ENCODE measurements at regions not wholly inside any gene's neighbourhood (a gene's known extent, or its start where the extent isn't known, plus 50 kb on each side); places are given as distances from the start of the nearest gene placed in this dataset.

GRCh38 chr12:113667676-113668356, 196.1 kb upstream of the LHX5 start:
- no peak for DNase-seq (ENCODE audit: extremely low spot score)
- WGBS = 50% methylated on average over 6 of the region's 6 CpGs
- Histone ChIP-seq H3K4me1 (ENCODE audit: insufficient read depth) (no peaks in the 10 kb centered on the region), H3K36me3 (ENCODE audit: insufficient read depth) (no peaks in the 10 kb centered on the region), H3K27ac (ENCODE audit: low read depth) (no peak overlapping the region), H3K4me3 (ENCODE audit: low read depth, low read length) (no peak overlapping the region)

GRCh38 chr12:113667095-113667494, 195.4 kb upstream of the LHX5 start:
- no peak overlapping the region for H3K27ac ChIP-seq (ENCODE audit: low read depth)
- H3K4me3 ChIP-seq (ENCODE audit: low read depth, low read length) = no peak overlapping the region
- DNase-seq (ENCODE audit: extremely low spot score) = no peak
- WGBS = 81% methylated on average over 1 of the region's 1 CpG
- no peaks in the 10 kb centered on the region for H3K36me3 ChIP-seq (ENCODE audit: insufficient read depth)
- no peaks in the 10 kb centered on the region for H3K4me1 ChIP-seq (ENCODE audit: insufficient read depth)

- Histone ChIP-seq H3K4me1 (ENCODE audit: insufficient read depth) (no peaks in the 10 kb centered on the region), H3K4me3 (ENCODE audit: low read depth, low read length) (no peak overlapping the region), H3K36me3 (ENCODE audit: insufficient read depth) (no peaks in the 10 kb centered on the region), H3K27ac (ENCODE audit: low read depth) (no peak overlapping the region)
- no peak for DNase-seq (ENCODE audit: extremely low spot score)
- 66% methylated on average over 6 of the region's 6 CpGs for WGBS
Observed at GRCh38 chr12:113666223-113666622, 194.6 kb upstream of the LHX5 start.

- H3K4me3 ChIP-seq (ENCODE audit: low read depth, low read length) = no peak overlapping the region
- H3K4me1 ChIP-seq (ENCODE audit: insufficient read depth) = no peaks in the 10 kb centered on the region
- H3K27ac ChIP-seq (ENCODE audit: low read depth) = no peak overlapping the region
- WGBS = 84% methylated on average over 4 of the region's 4 CpGs
- DNase-seq (ENCODE audit: extremely low spot score) = no peak
- no peaks in the 10 kb centered on the region for H3K36me3 ChIP-seq (ENCODE audit: insufficient read depth)
Observed at GRCh38 chr12:113665457-113665856, 193.8 kb upstream of the LHX5 start.

- Histone ChIP-seq H3K27ac (ENCODE audit: low read depth) (no peak overlapping the region), H3K4me1 (ENCODE audit: insufficient read depth) (no peaks in the 10 kb centered on the region), H3K4me3 (ENCODE audit: low read depth, low read length) (no peak overlapping the region), H3K36me3 (ENCODE audit: insufficient read depth) (no peaks in the 10 kb centered on the region)
- WGBS = 23% methylated on average over 6 of the region's 6 CpGs
- DNase-seq (ENCODE audit: extremely low spot score) = no peak
Observed at GRCh38 chr12:113664224-113664681, 192.6 kb upstream of the LHX5 start.

GRCh38 chr12:113663396-113663795, 191.7 kb upstream of the LHX5 start:
- Histone ChIP-seq H3K4me1 (ENCODE audit: insufficient read depth) (no peaks in the 10 kb centered on the region), H3K36me3 (ENCODE audit: insufficient read depth) (no peaks in the 10 kb centered on the region), H3K27ac (ENCODE audit: low read depth) (no peak overlapping the region), H3K4me3 (ENCODE audit: low read depth, low read length) (no peak overlapping the region)
- 80% methylated on average over 10 of the region's 10 CpGs for WGBS
- no peak for DNase-seq (ENCODE audit: extremely low spot score)

GRCh38 chr12:113660936-113661335, 189.3 kb upstream of the LHX5 start:
- DNase-seq (ENCODE audit: extremely low spot score) = no peak
- WGBS = 34% methylated on average over 2 of the region's 2 CpGs
- Histone ChIP-seq H3K27ac (ENCODE audit: low read depth) (no peak overlapping the region), H3K4me3 (ENCODE audit: low read depth, low read length) (no peak overlapping the region), H3K4me1 (ENCODE audit: insufficient read depth) (no peaks in the 10 kb centered on the region), H3K36me3 (ENCODE audit: insufficient read depth) (no peaks in the 10 kb centered on the region)

- 58% methylated on average over 5 of the region's 5 CpGs for WGBS
- DNase-seq (ENCODE audit: extremely low spot score) = no peak
- Histone ChIP-seq H3K4me3 (ENCODE audit: low read depth, low read length) (no peak overlapping the region), H3K4me1 (ENCODE audit: insufficient read depth) (no peaks in the 10 kb centered on the region), H3K27ac (ENCODE audit: low read depth) (no peak overlapping the region), H3K36me3 (ENCODE audit: insufficient read depth) (no peaks in the 10 kb centered on the region)
Observed at GRCh38 chr12:113659416-113659815, 187.7 kb upstream of the LHX5 start.

GRCh38 chr12:113659015-113659414, 187.3 kb upstream of the LHX5 start:
- no peak for DNase-seq (ENCODE audit: extremely low spot score)
- Histone ChIP-seq H3K4me3 (ENCODE audit: low read depth, low read length) (no peak overlapping the region), H3K4me1 (ENCODE audit: insufficient read depth) (no peaks in the 10 kb centered on the region), H3K36me3 (ENCODE audit: insufficient read depth) (no peaks in the 10 kb centered on the region), H3K27ac (ENCODE audit: low read depth) (no peak overlapping the region)
- WGBS = 72% methylated on average over 6 of the region's 6 CpGs

- H3K27ac ChIP-seq (ENCODE audit: low read depth) = no peak overlapping the region
- H3K4me3 ChIP-seq (ENCODE audit: low read depth, low read length) = no peak overlapping the region
- WGBS = 11% methylated on average over 1 of the region's 1 CpG
- no peaks in the 10 kb centered on the region for H3K4me1 ChIP-seq (ENCODE audit: insufficient read depth)
- H3K36me3 ChIP-seq (ENCODE audit: insufficient read depth) = no peaks in the 10 kb centered on the region
- DNase-seq (ENCODE audit: extremely low spot score) = no peak
Observed at GRCh38 chr12:113658006-113658655, 186.5 kb upstream of the LHX5 start.

- no peak for DNase-seq (ENCODE audit: extremely low spot score)
- no peaks in the 10 kb centered on the region for H3K36me3 ChIP-seq (ENCODE audit: insufficient read depth)
- no peak overlapping the region for H3K4me3 ChIP-seq (ENCODE audit: low read depth, low read length)
- WGBS = 58% methylated on average over 4 of the region's 4 CpGs
- H3K27ac ChIP-seq (ENCODE audit: low read depth) = no peak overlapping the region
- no peaks in the 10 kb centered on the region for H3K4me1 ChIP-seq (ENCODE audit: insufficient read depth)
Observed at GRCh38 chr12:113655919-113656318, 184.2 kb upstream of the LHX5 start.

GRCh38 chr12:113655479-113655878, 183.8 kb upstream of the LHX5 start:
- no peak overlapping the region for H3K27ac ChIP-seq (ENCODE audit: low read depth)
- no peak for DNase-seq (ENCODE audit: extremely low spot score)
- WGBS = 81% methylated on average over 3 of the region's 3 CpGs

GRCh38 chr12:113651662-113652061, 180.0 kb upstream of the LHX5 start:
- DNase-seq (ENCODE audit: extremely low spot score) = no peak
- Histone ChIP-seq H3K4me3 (ENCODE audit: low read depth, low read length) (no peak overlapping the region), H3K4me1 (ENCODE audit: insufficient read depth) (no peaks in the 10 kb centered on the region), H3K27ac (ENCODE audit: low read depth) (no peak overlapping the region), H3K36me3 (ENCODE audit: insufficient read depth) (no peaks in the 10 kb centered on the region)
- 70% methylated on average over 3 of the region's 3 CpGs for WGBS

More at GRCh38 chr12:113655479-113655878, 183.8 kb upstream of the LHX5 start:
- no peak overlapping the region for H3K4me3 ChIP-seq (ENCODE audit: low read depth, low read length)
- no peaks in the 10 kb centered on the region for H3K36me3 ChIP-seq (ENCODE audit: insufficient read depth)
- no peaks in the 10 kb centered on the region for H3K4me1 ChIP-seq (ENCODE audit: insufficient read depth)

- no peaks in the 10 kb centered on the region for H3K36me3 ChIP-seq (ENCODE audit: insufficient read depth)
- no peak overlapping the region for H3K4me3 ChIP-seq (ENCODE audit: low read depth, low read length)
- 64% methylated on average over 6 of the region's 6 CpGs for WGBS
- DNase-seq (ENCODE audit: extremely low spot score) = no peak
- no peaks in the 10 kb centered on the region for H3K4me1 ChIP-seq (ENCODE audit: insufficient read depth)
- no peak overlapping the region for H3K27ac ChIP-seq (ENCODE audit: low read depth)
Observed at GRCh38 chr12:113650476-113650875, 178.8 kb upstream of the LHX5 start.

All from urinary bladder (tissue), 3 donors.